Heart right ventricle (tissue), 16 donors: ENCODE measurements at regions not wholly inside any gene's neighbourhood (a gene's known extent, or its start where the extent isn't known, plus 50 kb on each side); places are given as distances from the start of the nearest gene placed in this dataset.

Source experiments
- ATAC-seq, 8 donors: fragments of 200-7000 bp; cut with Tn5 transposase; one replicate each; pipeline ENCODE4 v1.9.1; 2020; ENCODE audit warnings: mild to moderate bottlenecking in 8 of 8, moderate library complexity in 8 of 8, moderate number of reproducible peaks in 1 of 8
- DNase-seq, 2 donors: peaks; one replicate each; pipeline ENCODE4 v3.0.0-alpha.2; 2020
- H3K27ac ChIP-seq, 10 donors: fragments of 200-600 bp; sonication (generic) in 2 of 10; one replicate each; pipeline versions ENCODE4 v1.5.0 to v1.8.0; 2020 to 2022; ENCODE audit warnings: mild to moderate bottlenecking in 3 of 10
- H3K27me3 ChIP-seq, 7 donors: fragments of 200-600 bp; one replicate each; pipeline ENCODE4 v1.8.0; 2021 to 2022; ENCODE audit warnings: mild to moderate bottlenecking in 2 of 7
- H3K36me3 ChIP-seq, 9 donors: fragments of 200-600 bp; sonication (generic) in 1 of 9; one replicate each; pipeline versions ENCODE4 v1.5.0 to v1.8.0; 2020 to 2022; ENCODE audit warnings: mild to moderate bottlenecking in 2 of 9
- H3K4me1 ChIP-seq, 9 donors: fragments of 200-600 bp; sonication (generic) in 1 of 9; one replicate each; pipeline versions ENCODE4 v1.5.0 to v1.8.0; 2020 to 2022; ENCODE audit warnings: mild to moderate bottlenecking in 4 of 9
- H3K4me3 ChIP-seq, 10 donors: fragments of 200-600 bp; sonication (generic) in 2 of 10; one replicate each; pipeline versions ENCODE4 v1.5.0 to v1.8.0; 2020 to 2022; ENCODE audit warnings: mild to moderate bottlenecking in 7 of 10, moderate library complexity in 2 of 10
- H3K9me3 ChIP-seq, 11 donors: fragments of 200-600 bp in 10 of 11; sonication (generic) in 2 of 11; one replicate each; pipeline versions ENCODE4 v1.5.0 to v1.8.0; 2013 to 2022; ENCODE audit warnings: mild to moderate bottlenecking in 2 of 11, control low read depth in 1 of 11, moderate library complexity in 1 of 11
- CTCF ChIP-seq, 9 donors: fragments of 200-600 bp; sonication (generic) in 2 of 9; IDR thresholded peaks; one replicate each; pipeline versions ENCODE4 v1.5.0 to v1.8.0; 2021 to 2022; ENCODE audit warnings: antibody characterized with exemption in 9 of 9, mild to moderate bottlenecking in 5 of 9, moderate library complexity in 1 of 9
- WGBS, 2 donors: extraction: QIAGEN DNeasy Blood & Tissue Kit; methylation state at CpG; one replicate each; pipeline ENCODE4 v1.1.7; 2013; ENCODE audit warnings: inconsistent platforms in 1 of 2; 5-methylcytosine and 5-hydroxymethylcytosine counted together
- intact Hi-C, 10 donors: fragments of 100-400 bp; cut with DNase I; formaldehyde crosslinking; loops; one replicate each; pipeline versions ENCODE4 v1.11.1 to v1.14.2; 2022
- donor health status: Arrhythmogenic right ventricular cardiomyopathy.
- donor health status: ischemic (EF 13 %, LVEDD 7.1; RV severe dilation, severe dysfunction).
- donor health status: healthy with polysubstance abuse.
- donor health status: DM: no; HTN: yes; CAD: no.
- donor health status: DM: no; HTN: no; CAD: no.
- donor health status: ischemic (EF 25% LVEDD 6.9; RV normal size, moderate dysfunction).
- donor health status: ischemic (EF 25% LVEDD 5.7; RV mildly dilated, moderate dysfunction).
- donor health status: healthy.
- donor health status: DM: yes; HTN: yes; CAD: no.
- donor health status: Ischemic cardiomyopathy.
- donor health status: ischemic (EF 35%, LVEDD 5.7; RV mildly dilated, moderate dysfunction).
- donor health status: nonischemic (EF 11% LVEDD 7.7; RV severe dilation, severe dysfunction).
- donor health status: DM: yes; HTN: yes; CAD: no.
- donor health status: PGD.
- donor health status: ischemic (EF 29% LVEDD 5.4; RV normal size, mild dysfunction).
- donor health status: nonischemic (EF 23%, LVEDD 6.1; RV moderate dilation, normal function).

- no peak for DNase-seq
- 79 to 97% methylated on average over 3 of the region's 3 CpGs for WGBS, 2 donors
- no peak for TF ChIP-seq CTCF (IDR thresholded peaks at IDR 0.05)
- no peaks in the 10 kb centered on the region for H3K9me3 ChIP-seq
- H3K4me1 ChIP-seq, result peaks cover 0 to 8% (median 0%) of the 10 kb centered on the region in 9 donors
- no peak overlapping the region for H3K27ac ChIP-seq
- intact Hi-C loops, result no loop called here
- H3K27me3 ChIP-seq, result no peaks in the 10 kb centered on the region
- H3K36me3 ChIP-seq, result no peaks in the 10 kb centered on the region
- no peak for ATAC-seq
- H3K4me3 ChIP-seq, result no peak overlapping the region
Measured at GRCh38 chr3:111323019-111323418, 219.0 kb upstream of the CD96 start.

GRCh38 chr3:111324151-111324550 is 217.8 kb upstream of the CD96 start:
- no peaks in the 10 kb centered on the region for H3K9me3 ChIP-seq
- no peak overlapping the region for H3K4me3 ChIP-seq
- ATAC-seq (no peak), DNase-seq (no peak)
- intact Hi-C loops, result no loop called here
- no peak for TF ChIP-seq CTCF (IDR thresholded peaks at IDR 0.05)
- peak overlapping the region in 1 of 10 donors; percentile 1 for H3K27ac ChIP-seq
- WGBS, 2 donors, result 35 to 48% methylated on average over 2 of the region's 2 CpGs
- peaks cover 0 to 8% (median 0%) of the 10 kb centered on the region in 9 donors for H3K4me1 ChIP-seq
- H3K36me3 ChIP-seq, result no peaks in the 10 kb centered on the region
- no peaks in the 10 kb centered on the region for H3K27me3 ChIP-seq

- Histone ChIP-seq H3K27me3 (no peaks in the 10 kb centered on the region), H3K27ac (no peak overlapping the region), H3K4me1 (peaks cover 0 to 8% (median 0%) of the 10 kb centered on the region in 9 donors), H3K4me3 (no peak overlapping the region), H3K36me3 (no peaks in the 10 kb centered on the region), H3K9me3 (no peaks in the 10 kb centered on the region)
- no peak for ATAC-seq
- no peak for TF ChIP-seq CTCF (IDR thresholded peaks at IDR 0.05)
- WGBS, 2 donors, result 89 to 97% methylated on average over 1 of the region's 1 CpG
- no peak for DNase-seq
- intact Hi-C loops, result no loop called here
Measured at GRCh38 chr3:111324645-111325044, 217.4 kb upstream of the CD96 start.

GRCh38 chr3:111325160-111325718 is 216.8 kb upstream of the CD96 start:
- no peak for TF ChIP-seq CTCF (IDR thresholded peaks at IDR 0.05)
- Histone ChIP-seq H3K27ac (no peak overlapping the region), H3K27me3 (no peaks in the 10 kb centered on the region), H3K9me3 (no peaks in the 10 kb centered on the region), H3K4me1 (peaks cover 0 to 8% (median 0%) of the 10 kb centered on the region in 9 donors), H3K36me3 (no peaks in the 10 kb centered on the region), H3K4me3 (no peak overlapping the region)
- intact Hi-C loops, result no loop called here
- 85 to 86% methylated on average over 4 of the region's 4 CpGs for WGBS, 2 donors
- ATAC-seq (no peak), DNase-seq (no peak)
